IMR-90 (cell line): ENCODE measurements at regions not wholly inside any gene's neighbourhood (a gene's known extent, or its start where the extent isn't known, plus 50 kb on each side); places are given as distances from the start of the nearest gene placed in this dataset.

Experiments used
- ATAC-seq: fragments of 200-7000 bp; cut with Tn5 transposase; 2 replicates; pipeline ENCODE4 v1.9.1; 2020; ENCODE audit warnings: low read depth, mild to moderate bottlenecking, moderate library complexity
- BruUV-seq: library from RNA; stranded (reverse); fragments of 400-500 nt; replicated peaks from 2 replicates; lab custom pipeline; 2021; lab: Mats Ljungman, UMichigan
- CTCF ChIA-PET: fragments of 300-600 bp; formaldehyde crosslinking; extraction: SDS; loops from one replicate; lab custom pipeline; 2021; ENCODE audit warnings: antibody characterized with exemption; lab: Yijun Ruan, JAX
- POLR2A ChIA-PET: fragments of 300-600 bp; sonication (Branson Sonifier 250); formaldehyde crosslinking; loops from one replicate; lab custom pipeline; 2022; ENCODE audit warnings: antibody characterized with exemption; ENCODE audit not compliant: unreplicated experiment; lab: Charles Lee
- DNase-seq: peaks from one replicate; pipeline ENCODE4 v3.0.0; 2013
- H2AFZ ChIP-seq: replicated peaks from 2 replicates; pipeline ENCODE3; 2013; ENCODE audit warnings: low read length, mild to moderate bottlenecking; ENCODE audit not compliant: poor library complexity
- H2AK5ac ChIP-seq: 2 replicates; pipeline ENCODE4 v1.6.1; 2013; ENCODE audit warnings: low read depth, low read length, inconsistent platforms
- H2AK9ac ChIP-seq: replicated peaks from 2 replicates; pipeline ENCODE3; 2013; ENCODE audit warnings: mild to moderate bottlenecking, low read depth, low read length, moderate library complexity; ENCODE audit not compliant: poor library complexity
- H2BK120ac ChIP-seq: 2 replicates; pipeline ENCODE4 v1.6.1; 2013; ENCODE audit warnings: low read depth, low read length, inconsistent platforms
- H2BK15ac ChIP-seq: 3 replicates; pipeline ENCODE4 v1.6.1; 2013; ENCODE audit warnings: low read depth, low read length, inconsistent platforms
- H2BK20ac ChIP-seq: 2 replicates; pipeline ENCODE4 v1.6.1; 2013; ENCODE audit warnings: low read depth, mild to moderate bottlenecking, inconsistent platforms, low read length, moderate library complexity
- H2BK5ac ChIP-seq: 2 replicates; pipeline ENCODE4 v1.6.1; 2013; ENCODE audit warnings: mild to moderate bottlenecking, low read depth, low read length, inconsistent platforms; ENCODE audit not compliant: poor library complexity, severe bottlenecking
- H3K14ac ChIP-seq: replicated peaks from 2 replicates; pipeline ENCODE4 v1.6.1; 2013; ENCODE audit warnings: low read depth, low read length, inconsistent platforms
- H3K18ac ChIP-seq: 2 replicates; pipeline ENCODE4 v1.6.1; 2013; ENCODE audit warnings: low read depth, low read length, control low read depth
- H3K23ac ChIP-seq: 2 replicates; pipeline ENCODE4 v1.6.1; 2013; ENCODE audit warnings: low read depth, low read length, inconsistent platforms
- H3K27ac ChIP-seq: 2 replicates; pipeline ENCODE4 v1.5.1; 2013; ENCODE audit warnings: mild to moderate bottlenecking, control low read depth, low read length; ENCODE audit not compliant: insufficient read depth
- H3K27me3 ChIP-seq: 2 replicates; pipeline ENCODE4 v1.6.1; 2013; ENCODE audit warnings: low read length; ENCODE audit not compliant: control insufficient read depth, insufficient read depth
- H3K36me3 ChIP-seq: 2 replicates; pipeline ENCODE4 v1.6.1; 2013; ENCODE audit warnings: low read length, mixed read lengths; ENCODE audit not compliant: control insufficient read depth, insufficient read depth
- H3K4ac ChIP-seq: 2 replicates; pipeline ENCODE4 v1.6.1; 2013; ENCODE audit warnings: low read depth, low read length, inconsistent platforms
- H3K4me1 ChIP-seq: 2 replicates; pipeline ENCODE4 v1.6.1; 2013; ENCODE audit warnings: low read length, mixed read lengths; ENCODE audit not compliant: control insufficient read depth, insufficient read depth
- H3K4me2 ChIP-seq: 2 replicates; pipeline ENCODE4 v1.6.1; 2013; ENCODE audit warnings: low read depth, mild to moderate bottlenecking, control low read depth, low read length, moderate library complexity
- H3K4me3 ChIP-seq: 2 replicates; pipeline ENCODE4 v1.5.1; 2013; ENCODE audit warnings: low read depth, mild to moderate bottlenecking, control low read depth, low read length, moderate library complexity; ENCODE audit not compliant: insufficient read depth
- H3K56ac ChIP-seq: 2 replicates; pipeline ENCODE4 v1.6.1; 2013; ENCODE audit warnings: low read length, inconsistent platforms; ENCODE audit not compliant: insufficient read depth; ENCODE audit errors: extremely low read depth
- H3K79me1 ChIP-seq, 2 experiments: 2 replicates each; pipeline ENCODE4 v1.6.1; 2013; ENCODE audit warnings: low read length in 2 of 2, inconsistent platforms in 1 of 2, low read depth in 1 of 2
- H3K9ac ChIP-seq: 2 replicates; pipeline ENCODE4 v1.6.1; 2013; ENCODE audit warnings: low read depth, low read length, control low read depth
- H3K9me1 ChIP-seq: 2 replicates; pipeline ENCODE4 v1.6.1; 2013; ENCODE audit warnings: low read length, inconsistent platforms; ENCODE audit not compliant: insufficient read depth
- H3K9me3 ChIP-seq: 2 replicates; pipeline ENCODE4 v1.6.1; 2013; ENCODE audit warnings: low read length; ENCODE audit not compliant: control insufficient read depth, insufficient read depth
- H4K20me1 ChIP-seq: 2 replicates; pipeline ENCODE4 v1.6.1; 2013; ENCODE audit warnings: low read length, inconsistent platforms; ENCODE audit not compliant: insufficient read depth
- H4K5ac ChIP-seq: 2 replicates; pipeline ENCODE4 v1.6.1; 2013; ENCODE audit warnings: mild to moderate bottlenecking, low read depth, low read length, control low read depth
- H4K8ac ChIP-seq, 2 experiments: 2 replicates each; pipeline ENCODE4 v1.6.1; 2013; ENCODE audit warnings: low read depth in 2 of 2, low read length in 2 of 2, control low read depth in 1 of 2, inconsistent platforms in 1 of 2
- H4K91ac ChIP-seq: 2 replicates; pipeline ENCODE4 v1.6.1; 2013; ENCODE audit warnings: low read depth, low read length, inconsistent platforms; ENCODE audit not compliant: insufficient read depth
- BHLHE40 ChIP-seq: fragments of 150-350 bp; IDR thresholded peaks from 2 replicates; pipeline ENCODE4 v1.6.1; 2016; ENCODE audit warnings: mild to moderate bottlenecking, low read depth, low read length
- CEBPB ChIP-seq: IDR thresholded peaks from 2 replicates; pipeline ENCODE4 v1.6.1; 2012; ENCODE audit warnings: low read depth, low read length, improper control_type of control experiment
- CHD1 ChIP-seq: IDR thresholded peaks from 2 replicates; pipeline ENCODE4 v1.6.1; 2012; ENCODE audit warnings: low read depth, low read length, improper control_type of control experiment
- ELK1 ChIP-seq: fragments of 150-350 bp; IDR thresholded peaks from 2 replicates; pipeline ENCODE4 v1.6.1; 2016; ENCODE audit warnings: low read depth, mild to moderate bottlenecking, low read length, moderate library complexity, borderline replicate concordance
- FOS ChIP-seq: fragments of 150-350 bp; IDR thresholded peaks from 2 replicates; pipeline ENCODE4 v1.6.1; 2016; ENCODE audit warnings: low read depth, low read length
- MAFK ChIP-seq: IDR thresholded peaks from 2 replicates; pipeline ENCODE4 v1.6.1; 2012; ENCODE audit warnings: low read depth, low read length, improper control_type of control experiment
- MAZ ChIP-seq: IDR thresholded peaks from 2 replicates; pipeline ENCODE4 v1.6.1; 2012; ENCODE audit warnings: low read depth, mild to moderate bottlenecking, low read length, improper control_type of control experiment, moderate library complexity, borderline replicate concordance
- MXI1 ChIP-seq: IDR thresholded peaks from 2 replicates; pipeline ENCODE4 v1.6.1; 2012; ENCODE audit warnings: low read depth, mild to moderate bottlenecking, low read length, moderate library complexity, borderline replicate concordance
- NFE2L2 ChIP-seq: fragments of 150-350 bp; IDR thresholded peaks from 2 replicates; pipeline ENCODE4 v1.6.1; 2016; ENCODE audit warnings: low read depth, mild to moderate bottlenecking, low read length
- POLR2A ChIP-seq: IDR thresholded peaks from 2 replicates; pipeline ENCODE4 v1.6.1; 2012; ENCODE audit warnings: mild to moderate bottlenecking, low read depth, low read length
- RAD21 ChIP-seq: IDR thresholded peaks from 2 replicates; pipeline ENCODE4 v1.6.1; 2012; ENCODE audit warnings: low read length, improper control_type of control experiment
- RCOR1 ChIP-seq: IDR thresholded peaks from 2 replicates; pipeline ENCODE4 v1.6.1; 2012; ENCODE audit warnings: mild to moderate bottlenecking, low read length, improper control_type of control experiment; ENCODE audit not compliant: insufficient replicate concordance
- RFX5 ChIP-seq: IDR thresholded peaks from 2 replicates; pipeline ENCODE4 v1.8.0; 2012; ENCODE audit warnings: low read depth, mild to moderate bottlenecking, low read length, moderate library complexity
- SMC3 ChIP-seq: fragments of 150-350 bp; IDR thresholded peaks from 2 replicates; pipeline ENCODE4 v1.6.1; 2016; ENCODE audit warnings: low read depth, mild to moderate bottlenecking, antibody characterized with exemption, low read length, moderate library complexity
- WGBS, 2 experiments: methylation state at CpG; one replicate each; pipeline versions ENCODE4 v1.1.5 to v1.1.7; 2013; ENCODE audit warnings: missing lambda C conversion rate in 2 of 2; ENCODE audit not compliant: insufficient read length in 1 of 2; ENCODE audit errors: extremely low coverage in 2 of 2; 5-methylcytosine and 5-hydroxymethylcytosine counted together
- dilution Hi-C: fragments of 300-500 bp; cut with HindIII; formaldehyde crosslinking; loops from one replicate; pipeline ENCODE4 v1.14.3; 2018; ENCODE audit warnings: low sequenced_read_pairs; ENCODE audit not compliant: unreplicated experiment
- in situ Hi-C: fragments of 300-500 bp; cut with MboI; formaldehyde crosslinking; loops from 3 replicates; pipeline ENCODE4 v1.14.3; 2019; ENCODE audit warnings: low sequenced_read_pairs, inconsistent platforms, mixed read lengths
- intact Hi-C: fragments of 100-400 bp; cut with micrococcal nuclease; formaldehyde crosslinking; loops from 2 replicates; pipeline ENCODE4 v1.10.0; 2022
- TF ChIP-seq, protein P1 (sequence below): conservative IDR thresholded peaks from 2 replicates; pipeline ENCODE4 v1.5.1; 2012; ENCODE audit warnings: mild to moderate bottlenecking, low read depth, low read length, improper control_type of control experiment
- TF ChIP-seq, protein P2 (sequence below): fragments of 150-350 bp; IDR thresholded peaks from 2 replicates; pipeline ENCODE4 v1.6.1; 2017; ENCODE audit warnings: mild to moderate bottlenecking, antibody characterized with exemption, low read length, low read depth

- Histone ChIP-seq H3K79me1 (no peaks in the 10 kb centered on the region), H3K23ac (no peak overlapping the region), H3K18ac (no peak overlapping the region), H4K8ac (no peak overlapping the region), H2BK120ac (no peak overlapping the region), H3K56ac (no peak overlapping the region), H2AK5ac (no peak overlapping the region), H3K9me3 (peaks cover 8% of the 10 kb centered on the region), H3K4me3 (no peak overlapping the region), H2AK9ac (no peak overlapping the region), H2BK15ac (no peak overlapping the region), H3K4ac (no peak overlapping the region), H3K4me2 (no peak overlapping the region), H3K14ac (no peak overlapping the region), H2BK5ac (no peak overlapping the region), H3K36me3 (no peaks in the 10 kb centered on the region), H4K91ac (no peak overlapping the region), H4K20me1 (no peaks in the 10 kb centered on the region), H3K27ac (no peak overlapping the region), H2AFZ (no peak overlapping the region), H2BK20ac (no peak overlapping the region; the same call in 1 of the 2 replicates), H3K4me1 (peaks cover 2% of the 10 kb centered on the region; the same call in 1 of the 2 replicates), H3K27me3 (peaks cover 18% of the 10 kb centered on the region; the same call in 1 of the 2 replicates), H4K5ac (no peak overlapping the region), H3K9ac (no peak overlapping the region), H3K9me1 (no peaks in the 10 kb centered on the region)
- TF ChIP-seq BHLHE40 (no peak), CHD1 (no peak), MAFK (no peak), NFE2L2 (no peak), FOS (no peak), SMC3 (no peak), MXI1 (no peak), ELK1 (no peak), RFX5 (no peak), MAZ (no peak), RCOR1 (no peak), CEBPB (no peak), POLR2A (no peak), RAD21 (no peak)
- TF ChIP-seq, protein P1, sequence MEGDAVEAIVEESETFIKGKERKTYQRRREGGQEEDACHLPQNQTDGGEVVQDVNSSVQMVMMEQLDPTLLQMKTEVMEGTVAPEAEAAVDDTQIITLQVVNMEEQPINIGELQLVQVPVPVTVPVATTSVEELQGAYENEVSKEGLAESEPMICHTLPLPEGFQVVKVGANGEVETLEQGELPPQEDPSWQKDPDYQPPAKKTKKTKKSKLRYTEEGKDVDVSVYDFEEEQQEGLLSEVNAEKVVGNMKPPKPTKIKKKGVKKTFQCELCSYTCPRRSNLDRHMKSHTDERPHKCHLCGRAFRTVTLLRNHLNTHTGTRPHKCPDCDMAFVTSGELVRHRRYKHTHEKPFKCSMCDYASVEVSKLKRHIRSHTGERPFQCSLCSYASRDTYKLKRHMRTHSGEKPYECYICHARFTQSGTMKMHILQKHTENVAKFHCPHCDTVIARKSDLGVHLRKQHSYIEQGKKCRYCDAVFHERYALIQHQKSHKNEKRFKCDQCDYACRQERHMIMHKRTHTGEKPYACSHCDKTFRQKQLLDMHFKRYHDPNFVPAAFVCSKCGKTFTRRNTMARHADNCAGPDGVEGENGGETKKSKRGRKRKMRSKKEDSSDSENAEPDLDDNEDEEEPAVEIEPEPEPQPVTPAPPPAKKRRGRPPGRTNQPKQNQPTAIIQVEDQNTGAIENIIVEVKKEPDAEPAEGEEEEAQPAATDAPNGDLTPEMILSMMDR: no peak
- TF ChIP-seq, protein P2, sequence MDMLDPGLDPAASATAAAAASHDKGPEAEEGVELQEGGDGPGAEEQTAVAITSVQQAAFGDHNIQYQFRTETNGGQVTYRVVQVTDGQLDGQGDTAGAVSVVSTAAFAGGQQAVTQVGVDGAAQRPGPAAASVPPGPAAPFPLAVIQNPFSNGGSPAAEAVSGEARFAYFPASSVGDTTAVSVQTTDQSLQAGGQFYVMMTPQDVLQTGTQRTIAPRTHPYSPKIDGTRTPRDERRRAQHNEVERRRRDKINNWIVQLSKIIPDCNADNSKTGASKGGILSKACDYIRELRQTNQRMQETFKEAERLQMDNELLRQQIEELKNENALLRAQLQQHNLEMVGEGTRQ: no peak
- POLR2A ChIA-PET: no interaction called here
- BruUV-seq: no TSS peak
- DNase-seq (no peak), ATAC-seq (no peak)
- dilution Hi-C loops (no loop called here), in situ Hi-C loops (no loop called here), intact Hi-C loops (no loop called here)
- CTCF ChIA-PET: no interaction called here
- WGBS, 2 experiments: 81% methylated on average over 3 of the region's 8 CpGs; no CpG with 5 or more reads in 1 of the 2 experiments
Observed at GRCh38 chr2:120624061-120624737, 111.5 kb upstream of the GLI2 start.
